NOMO-1 treated with DMSO at 0.1 percent for 48 hours (cell line): ENCODE measurements at regions not wholly inside any gene's neighbourhood (a gene's known extent, or its start where the extent isn't known, plus 50 kb on each side); places are given as distances from the start of the nearest gene placed in this dataset.
"Not testable (repeated sequence)": the region's sequence is repeated elsewhere in the genome, so short reads cannot be mapped to it uniquely, and the experiment has no call there.

Source experiments
- DNase-seq: peaks from one replicate; lab custom pipeline; 2025; ENCODE audit not compliant: unreplicated experiment; lab: John Stamatoyannopoulos, UW

GRCh38 chr11:49817705-49818430 lies 134.3 kb upstream of the OR4C13 start:
- DNase-seq: not testable (repeated sequence)

DNA sequence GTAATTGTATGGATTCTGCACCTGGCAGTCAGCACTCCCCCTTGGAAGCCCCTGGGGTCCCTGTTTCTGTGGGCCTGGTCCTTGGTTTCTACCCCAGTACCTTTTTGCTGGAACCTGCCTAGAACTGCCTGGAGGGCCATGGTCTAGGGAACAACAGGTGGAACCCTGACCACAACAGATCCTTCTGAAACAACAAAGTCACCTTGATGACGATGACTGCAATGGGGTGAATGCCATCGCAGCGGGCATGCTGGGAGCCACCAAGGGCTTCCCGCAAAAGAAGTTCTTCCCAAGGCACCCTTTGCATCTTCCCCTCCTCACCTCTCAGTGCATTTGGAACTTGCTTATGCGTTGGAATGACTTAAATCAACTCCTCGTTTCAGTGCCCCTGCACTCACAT lies 129.0 kb upstream of the OR4C13 start:
- DNase-seq: not testable (repeated sequence)

DNA sequence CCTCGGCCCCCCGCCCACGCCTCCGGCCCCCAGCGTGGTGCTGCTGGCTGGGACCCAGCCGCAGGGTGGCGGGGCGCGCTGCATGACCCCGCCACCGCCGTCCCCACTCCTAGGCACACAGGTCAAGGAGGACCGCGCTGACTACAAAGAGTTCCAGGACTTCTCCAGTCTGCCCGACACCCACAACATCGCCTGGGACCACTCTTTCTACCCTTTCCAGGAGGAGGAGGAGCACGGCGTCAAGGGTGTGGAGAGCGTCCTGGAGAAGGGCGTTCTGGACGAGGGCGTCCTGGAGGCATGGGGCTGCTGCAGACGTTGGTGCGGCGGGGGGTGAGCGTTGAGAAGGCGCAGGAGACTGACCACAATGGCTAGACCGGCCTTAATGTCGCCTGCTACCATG lies 101.7 kb upstream of the OR4C13 start:
- DNase-seq: not testable (repeated sequence)

DNA sequence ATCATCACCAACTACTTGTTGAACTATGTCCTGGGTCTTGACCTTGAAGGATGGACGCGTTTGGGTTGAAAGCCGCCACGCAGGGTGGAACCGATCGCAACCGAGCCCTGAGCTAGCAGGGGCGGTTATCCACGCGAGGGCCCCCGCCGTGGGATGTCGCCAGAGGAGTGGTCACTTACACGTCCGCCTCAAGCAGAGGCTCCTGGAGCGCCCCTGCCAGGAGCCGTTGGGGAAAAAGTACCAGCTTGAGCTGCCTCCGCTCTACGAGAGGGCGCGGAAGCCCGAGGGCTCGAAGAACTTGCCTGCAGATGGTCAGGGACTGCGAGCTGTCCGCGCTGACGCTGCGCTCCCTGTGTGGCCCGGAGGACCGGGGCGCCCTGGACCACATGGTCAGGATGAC lies 100.7 kb upstream of the OR4C13 start:
- DNase-seq: no peak

- DNase-seq: no peak
These were observed 100.2 kb upstream of the OR4C13 start for GRCh38 chr11:49851971-49852389.

- not testable (repeated sequence) for DNase-seq
These were observed 63.3 kb upstream of the OR4C13 start for GRCh38 chr11:49888875-49889274.

DNA sequence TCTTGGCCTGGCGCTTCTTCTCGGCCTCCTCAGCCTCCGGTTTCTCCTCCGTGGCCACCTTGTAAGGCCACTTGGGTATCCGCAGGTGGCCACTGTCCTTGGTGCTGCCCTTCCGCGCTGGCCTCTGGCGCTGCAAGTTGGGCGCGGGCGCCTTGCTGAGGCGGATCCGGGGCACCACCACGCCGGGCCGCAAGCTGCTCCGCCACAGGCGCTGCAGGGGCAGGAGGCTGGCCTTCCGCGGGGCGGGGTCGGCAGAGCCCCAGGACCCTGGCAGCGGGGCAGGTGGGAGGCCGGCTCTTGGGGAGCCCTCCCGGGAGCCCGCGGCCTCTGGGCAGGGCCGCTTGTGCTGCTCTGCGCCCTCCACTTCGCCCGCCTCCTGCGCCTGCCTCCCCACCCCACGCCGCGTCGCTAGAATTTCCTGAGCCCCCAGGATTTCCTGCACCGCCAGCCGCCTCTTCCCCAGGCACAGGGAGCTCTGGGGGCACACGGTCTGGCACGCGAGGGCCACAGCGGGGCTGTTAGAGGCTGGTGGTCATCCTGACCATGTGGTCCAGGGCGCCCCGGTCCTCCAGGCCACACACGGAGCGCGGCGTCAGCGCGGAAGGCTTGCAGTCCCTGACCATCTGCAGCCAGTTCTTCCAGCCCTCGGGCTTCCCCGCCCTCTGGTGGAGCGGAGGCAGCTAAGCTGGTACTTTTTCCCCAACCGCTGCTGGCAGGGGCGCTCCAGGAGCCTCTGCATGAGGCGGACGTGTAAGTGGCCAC lies 60.1 kb upstream of the OR4C13 start:
- not testable (repeated sequence) for DNase-seq

DNA sequence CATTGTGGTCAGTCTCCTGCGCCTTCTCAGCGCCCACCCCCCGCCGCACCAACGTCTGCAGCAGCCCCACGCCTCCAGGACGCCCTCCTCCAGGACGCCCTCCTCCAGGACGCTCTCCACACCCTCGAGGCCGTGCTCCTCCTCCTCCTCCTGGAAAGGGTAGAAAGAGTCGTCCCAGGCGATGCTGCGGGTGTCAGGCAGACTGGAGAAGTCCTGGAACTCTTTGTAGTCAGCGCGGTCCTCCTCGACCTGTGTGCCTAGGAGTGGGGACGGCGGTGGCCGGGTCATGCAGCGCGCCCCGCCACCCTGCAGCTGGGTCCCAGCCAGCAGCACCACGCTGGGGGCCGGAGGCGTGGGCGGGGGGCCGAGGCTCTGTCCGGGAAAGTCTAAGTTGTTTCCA lies 58.7 kb upstream of the OR4C13 start:
- DNase-seq: not testable (repeated sequence)
